Inferior parietal cortex (tissue), 1 donor: ENCODE measurements at regions not wholly inside any gene's neighbourhood (a gene's known extent, or its start where the extent isn't known, plus 50 kb on each side); places are given as distances from the start of the nearest gene placed in this dataset.
"Not testable (repeated sequence)": the region's sequence is repeated elsewhere in the genome, so short reads cannot be mapped to it uniquely, and the experiment has no call there.

ENCODE experiments used
- DNase-seq: peaks from one replicate; pipeline ENCODE4 v3.0.0-alpha.2; 2016; ENCODE audit errors: extremely low spot score

DNA sequence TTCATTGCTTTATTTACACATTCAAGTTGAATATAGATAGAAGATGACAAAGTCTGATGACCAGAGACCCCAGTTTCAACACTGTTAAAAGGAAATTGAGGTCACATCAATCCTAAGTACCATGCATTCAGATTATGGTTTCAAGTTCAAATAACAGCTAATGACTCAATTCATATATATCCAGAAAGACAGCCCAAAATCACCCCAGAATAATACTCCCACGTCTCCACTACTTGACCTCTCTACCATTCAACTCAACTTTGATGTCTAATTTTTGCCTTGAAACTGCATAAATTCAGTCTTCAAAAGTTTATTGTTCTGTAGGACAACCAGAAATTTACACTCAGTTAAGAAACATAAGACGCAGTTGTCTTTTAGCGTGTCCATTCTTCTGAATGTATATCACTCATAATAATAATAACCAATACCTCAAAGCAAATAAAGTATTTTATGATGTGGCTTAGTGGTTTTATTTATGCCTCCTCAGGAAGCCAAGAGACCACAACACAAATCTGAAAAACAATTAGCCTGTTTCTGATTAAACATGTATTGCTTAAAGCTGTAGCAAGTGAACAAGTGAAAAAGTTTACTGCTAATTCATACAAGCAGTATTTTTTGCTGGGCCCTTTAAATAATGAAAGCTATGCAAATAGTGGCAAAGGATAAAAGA, 569.0 kb downstream of the LTN1 start:
- no peak for DNase-seq

DNA sequence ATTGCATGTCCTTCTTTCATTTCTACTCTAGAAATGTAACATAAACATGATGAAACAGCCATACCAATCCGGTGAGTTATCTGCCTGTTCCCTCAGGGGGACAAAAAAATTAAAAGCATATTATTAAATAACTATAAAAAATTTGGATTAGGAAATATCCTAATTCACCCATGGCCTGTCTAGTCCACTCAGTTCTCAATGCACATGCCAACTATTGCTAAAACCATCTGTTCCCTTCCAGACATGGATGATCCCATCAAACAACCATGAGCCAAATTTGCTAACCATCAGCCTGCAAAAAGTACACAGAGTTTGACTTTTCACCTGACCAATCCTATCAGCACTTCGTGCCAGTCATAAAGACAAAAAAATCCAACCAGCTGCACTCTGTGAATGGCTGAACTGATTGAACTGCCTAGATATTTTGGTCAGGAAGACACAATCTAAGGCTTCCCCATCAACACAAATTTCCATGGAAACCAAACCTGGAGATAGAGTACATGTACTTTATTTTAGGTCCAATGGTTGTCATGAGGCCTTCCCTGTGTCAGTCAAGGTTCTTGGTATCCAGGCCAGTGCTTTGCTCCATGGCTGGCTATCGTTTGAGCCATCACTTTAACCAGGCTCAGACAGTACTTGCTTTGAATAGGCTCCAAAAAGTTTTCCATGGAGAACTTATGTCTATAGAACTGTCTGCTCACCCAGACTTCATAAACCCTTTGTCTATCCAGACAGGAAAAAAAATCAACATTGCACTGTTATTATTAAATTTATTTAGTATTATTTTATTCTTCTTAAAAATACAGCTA, 570.8 kb downstream of the LTN1 start:
- DNase-seq = no peak

DNA sequence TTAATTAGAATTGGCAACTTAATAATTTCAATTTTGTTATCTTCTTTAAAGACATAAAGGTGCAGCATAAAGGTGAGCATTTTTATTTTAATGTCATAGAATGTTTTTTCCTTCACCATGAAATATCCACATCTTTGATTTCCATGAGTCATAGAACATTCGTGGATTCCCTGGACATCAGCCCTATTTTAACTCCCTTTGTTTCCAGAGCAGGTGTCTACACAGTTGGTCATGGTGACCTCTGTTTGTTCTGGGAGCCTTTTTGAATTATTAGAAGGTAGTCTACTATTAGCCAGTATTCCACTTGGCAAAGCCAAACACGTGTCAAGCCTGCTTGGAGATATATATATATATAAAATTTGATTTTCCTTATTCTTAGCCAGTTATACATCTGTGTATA, 572.9 kb downstream of the LTN1 start:
- no peak for DNase-seq

DNA sequence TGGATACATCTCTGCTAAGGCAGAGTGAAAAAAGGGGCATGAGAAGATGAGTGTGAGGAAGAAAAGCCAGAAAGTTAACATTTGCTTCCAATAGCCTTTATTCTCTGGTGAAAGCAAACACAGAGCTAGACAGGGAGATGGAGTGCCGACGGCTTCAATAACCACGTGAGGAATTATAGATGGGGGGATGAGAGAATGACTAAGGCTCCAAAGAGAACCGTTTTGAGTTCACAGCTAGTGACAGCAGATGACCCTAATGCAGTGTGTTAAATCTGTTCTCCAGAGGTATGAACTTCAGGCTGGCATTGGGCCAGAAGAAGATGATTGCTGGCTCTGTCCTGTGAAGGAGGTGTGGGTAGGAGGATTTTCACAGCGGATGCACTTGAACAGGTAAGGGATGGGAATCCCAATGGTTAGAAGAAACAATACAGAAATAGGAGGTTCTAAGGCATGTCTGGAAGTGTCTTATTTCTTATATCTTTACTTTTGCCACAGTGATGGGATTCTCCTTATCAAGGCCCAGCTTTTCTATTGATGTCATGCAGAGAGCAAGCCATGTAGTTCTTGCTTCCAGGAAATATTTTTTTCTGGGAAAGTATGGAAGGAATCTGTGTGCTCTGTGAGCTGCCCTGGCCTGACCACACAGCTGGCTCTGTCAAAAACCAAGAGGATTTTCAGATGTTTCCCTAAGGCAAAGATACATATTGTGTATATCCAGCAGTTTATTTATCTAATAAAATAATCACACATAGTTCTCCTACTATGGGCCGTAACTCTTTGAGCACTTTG, 573.8 kb downstream of the LTN1 start:
- no peak for DNase-seq

DNA sequence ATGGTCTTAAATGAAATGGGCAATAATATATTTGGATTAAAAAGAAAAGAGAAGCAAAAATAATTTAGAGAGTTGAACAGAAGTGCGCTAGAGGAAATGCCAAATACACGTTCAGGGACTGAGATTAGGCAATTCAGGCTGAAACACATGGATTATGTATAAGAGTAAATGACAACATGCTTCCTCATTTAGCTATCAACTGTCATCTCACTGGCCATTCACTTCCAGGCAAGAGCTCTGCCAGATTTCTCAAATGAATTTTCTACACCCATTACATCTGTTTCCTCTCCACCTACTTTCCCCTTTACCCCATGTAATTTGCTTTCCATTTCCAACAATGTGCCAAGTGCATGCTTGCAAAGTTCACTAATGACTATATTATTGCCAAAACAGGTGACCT, 582.4 kb downstream of the LTN1 start:
- DNase-seq = no peak

DNA sequence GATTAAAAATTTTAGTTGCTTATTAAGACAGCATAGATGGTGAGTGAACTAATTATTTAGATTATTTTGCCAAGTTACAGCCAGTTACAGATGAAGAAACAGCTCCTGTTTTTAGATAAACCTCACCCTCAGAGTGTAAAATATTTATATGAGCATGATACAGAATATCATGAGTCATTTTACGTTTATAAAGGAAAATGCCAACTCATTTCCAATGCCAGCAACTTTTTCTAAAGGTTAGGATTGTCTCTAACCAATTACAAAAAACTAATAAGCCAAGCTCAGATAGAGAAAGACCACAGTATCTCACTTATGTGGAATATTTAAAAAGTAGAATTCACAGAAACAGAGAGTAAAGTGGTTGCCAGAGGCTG, 590.1 kb downstream of the LTN1 start:
- DNase-seq = no peak

DNA sequence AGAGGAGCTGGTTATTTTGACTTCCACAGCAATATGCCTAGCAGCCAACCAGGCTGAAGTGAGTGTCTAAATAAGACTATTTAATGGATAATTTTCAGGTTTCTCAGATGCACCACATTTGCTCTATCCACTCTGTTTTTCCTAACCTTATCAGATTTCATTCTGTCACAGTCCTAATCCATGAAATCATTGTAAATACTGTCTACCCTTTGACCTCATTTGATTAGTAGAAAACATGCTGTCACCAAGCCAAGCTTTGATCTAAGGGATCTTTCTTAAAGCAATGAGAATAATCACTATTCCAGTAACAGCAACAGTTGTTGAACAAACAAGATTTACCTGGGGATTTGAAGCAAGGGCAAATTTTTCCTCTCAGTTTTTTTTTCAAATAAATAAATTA, 595.6 kb downstream of the LTN1 start:
- no peak for DNase-seq

DNA sequence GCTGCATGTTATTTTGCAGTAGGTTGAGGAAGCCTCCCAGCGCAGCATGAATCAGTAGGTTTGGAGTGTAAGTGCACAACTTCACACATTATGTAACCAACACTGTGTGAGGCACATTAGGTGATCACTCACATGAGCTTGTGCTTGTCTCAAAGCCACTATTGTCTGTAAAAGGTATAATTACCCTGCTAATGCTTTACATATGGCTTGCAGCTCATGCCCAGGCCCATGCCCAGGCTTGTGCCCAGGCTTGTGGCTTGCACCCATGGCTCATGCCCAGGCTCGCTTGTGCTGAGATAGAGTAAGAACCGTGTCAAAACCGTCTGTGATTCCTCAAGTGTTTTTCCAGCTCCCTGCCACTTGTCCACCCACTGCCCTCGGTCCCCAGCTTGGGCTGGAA, 596.3 kb downstream of the LTN1 start:
- no peak for DNase-seq

DNA sequence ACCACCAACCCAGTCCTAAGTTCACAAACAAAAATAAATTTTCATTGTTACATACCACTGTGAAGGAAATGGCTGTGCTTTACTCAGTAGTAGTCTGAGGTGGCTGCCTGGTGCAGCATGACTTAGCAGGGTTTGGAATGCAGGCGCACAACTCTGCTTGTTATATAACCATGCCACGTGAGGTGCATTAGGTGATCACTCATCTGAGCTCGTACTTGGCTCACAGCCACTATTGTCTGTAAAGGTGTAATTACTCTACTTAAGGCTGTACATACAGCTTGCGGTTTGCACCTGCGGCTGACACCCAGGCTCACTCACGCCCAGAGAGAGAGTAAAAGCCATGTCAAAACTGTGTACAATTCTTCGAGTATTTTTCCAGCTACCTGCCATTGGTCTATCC, 599.4 kb downstream of the LTN1 start:
- no peak for DNase-seq

DNA sequence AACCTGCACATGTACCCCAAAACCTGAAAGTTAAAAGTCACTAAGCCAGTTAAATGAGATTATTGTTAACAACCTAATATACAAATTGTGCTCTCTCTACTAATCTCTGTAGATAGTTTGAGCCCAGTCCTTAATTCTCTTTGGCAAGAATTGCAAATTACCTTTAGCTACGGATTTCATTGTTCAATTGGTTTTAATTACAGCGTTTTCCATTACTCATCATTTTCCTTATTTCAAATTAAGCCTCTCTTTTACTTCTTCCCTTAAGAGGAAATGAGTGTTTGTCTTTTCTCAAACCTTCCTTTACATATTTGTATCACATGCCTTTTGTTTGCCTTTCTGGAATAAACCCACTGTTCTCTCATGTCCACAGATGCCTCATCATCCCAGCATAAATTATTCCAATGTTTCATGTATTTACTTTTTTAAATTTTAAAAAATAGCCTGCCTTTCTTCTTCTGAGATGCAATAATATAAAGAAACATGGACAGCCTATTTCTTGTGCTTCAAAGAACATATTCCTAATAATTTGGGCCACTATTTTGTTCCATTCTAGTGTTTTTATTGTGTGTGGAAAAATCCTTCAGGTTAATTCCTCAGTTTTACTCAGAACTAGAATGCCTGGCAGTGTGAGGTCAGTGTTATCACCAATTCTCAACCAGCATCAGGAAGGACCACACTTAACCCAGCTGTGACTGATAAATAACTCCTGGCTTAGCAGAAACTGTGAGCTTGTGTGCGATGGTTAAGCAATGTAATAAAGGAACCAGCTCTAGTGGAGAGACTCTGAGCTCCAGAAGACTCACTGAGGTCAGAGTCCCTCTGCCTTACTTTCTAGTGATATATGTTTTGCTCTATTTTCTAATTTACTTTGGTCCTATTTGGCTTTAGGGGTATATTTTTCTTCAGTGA, 600.5 kb downstream of the LTN1 start:
- no peak for DNase-seq

DNA sequence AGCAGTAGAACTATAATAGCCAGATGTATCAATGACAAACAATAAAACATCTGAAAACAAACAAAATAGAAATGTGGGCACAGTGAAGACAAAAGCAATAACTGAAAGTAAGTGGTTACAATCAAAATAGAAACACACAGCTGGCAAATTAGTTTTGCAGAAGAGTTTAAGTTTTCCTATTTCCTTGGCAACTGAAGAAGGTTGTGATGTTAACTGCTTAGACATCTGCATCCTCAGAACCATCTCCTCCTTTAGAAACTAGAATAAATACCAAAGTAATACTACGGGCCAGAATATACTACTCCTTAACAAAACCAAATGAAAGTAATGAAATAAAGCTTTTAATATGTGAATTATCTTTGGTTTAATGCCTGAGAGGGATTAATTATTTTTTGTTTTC, 605.5 kb downstream of the LTN1 start:
- no peak for DNase-seq

DNA sequence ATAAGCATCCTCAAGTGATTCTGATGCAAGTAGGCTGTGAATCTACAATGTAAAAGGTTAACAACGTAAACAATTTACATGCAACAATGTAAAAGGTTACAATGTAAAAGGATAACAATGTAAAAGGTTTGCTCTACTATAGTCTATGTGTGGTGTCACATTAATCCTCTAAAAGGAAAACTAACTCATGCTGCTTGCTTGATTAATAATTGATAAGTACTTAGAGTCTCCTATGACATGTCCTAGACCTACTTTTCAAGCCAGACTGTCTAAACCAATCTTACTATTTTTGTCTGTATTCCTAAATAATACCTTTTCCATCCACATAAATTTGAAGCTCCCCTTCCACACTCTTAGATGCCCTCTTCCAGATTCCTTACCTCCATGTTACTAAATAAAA, 606.8 kb downstream of the LTN1 start:
- no peak for DNase-seq

DNA sequence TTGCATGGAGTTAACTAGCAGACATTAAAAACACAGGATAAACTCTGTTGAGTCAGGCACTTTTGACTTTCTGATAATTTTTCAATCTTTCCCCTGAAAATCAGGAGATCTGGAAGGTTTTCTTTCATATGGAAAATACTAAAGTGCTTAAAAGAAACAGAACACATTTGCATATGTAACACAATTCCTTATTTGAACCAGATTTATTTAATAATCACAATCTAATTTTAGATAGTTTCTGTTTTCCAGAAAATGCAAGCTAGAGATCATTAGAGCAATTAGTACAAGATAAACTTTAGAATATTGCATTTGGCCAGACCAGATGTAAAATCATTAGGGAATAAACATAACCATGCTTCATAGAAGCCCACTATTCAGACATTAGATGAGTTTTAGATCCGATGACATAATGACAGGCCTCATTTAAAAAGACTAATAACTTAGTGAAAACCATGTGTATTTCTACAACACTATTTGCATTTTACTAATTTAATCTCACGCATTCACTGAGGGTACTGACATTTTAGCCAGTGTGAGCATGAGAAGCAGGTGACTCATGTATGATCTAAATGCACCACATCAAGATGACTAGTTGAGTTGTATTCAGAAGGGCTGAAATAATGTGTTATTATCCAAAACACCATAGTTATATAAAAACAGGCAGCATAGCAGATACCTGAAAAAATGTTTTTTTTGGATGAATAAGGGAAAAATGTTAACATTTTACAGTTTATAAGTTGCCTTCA, 611.5 kb downstream of the LTN1 start:
- DNase-seq = not testable (repeated sequence)

DNA sequence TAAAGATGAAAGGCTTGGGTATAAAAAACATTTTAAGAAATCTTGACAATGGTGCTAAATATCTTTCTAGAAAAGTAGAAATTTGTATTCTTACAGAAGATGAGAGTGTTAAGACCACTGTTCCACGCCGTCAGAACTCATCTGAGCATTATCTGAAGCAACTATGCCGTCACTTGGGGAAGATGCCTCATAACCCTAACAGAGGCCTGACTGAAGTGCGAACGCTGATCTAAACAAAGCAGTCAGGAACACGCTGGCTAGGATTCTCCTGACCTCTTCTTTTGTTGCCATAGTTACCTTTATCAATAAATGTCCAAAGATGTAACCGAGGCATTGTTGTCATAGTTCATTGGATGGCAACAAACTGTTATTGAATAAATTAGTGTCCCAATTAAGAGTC, 612.4 kb downstream of the LTN1 start:
- DNase-seq = no peak

DNA sequence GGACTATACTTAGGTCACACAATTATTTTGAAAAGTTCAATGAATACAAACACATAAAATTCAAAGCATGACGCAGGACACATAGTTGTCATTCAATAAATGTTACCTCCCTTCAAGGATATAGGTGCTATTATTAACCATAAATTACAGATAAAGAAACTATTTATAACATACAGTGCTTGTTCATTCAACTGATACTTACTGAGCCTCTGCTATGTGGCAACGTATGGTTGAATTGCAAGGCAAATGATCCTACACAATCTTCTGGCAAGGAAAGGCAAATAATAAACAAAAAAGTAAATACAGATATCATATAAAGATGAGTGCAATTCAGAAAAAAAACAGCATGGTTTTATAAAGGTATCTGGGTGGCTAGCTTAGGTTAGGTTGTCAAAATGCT, 614.7 kb downstream of the LTN1 start:
- no peak for DNase-seq

DNA sequence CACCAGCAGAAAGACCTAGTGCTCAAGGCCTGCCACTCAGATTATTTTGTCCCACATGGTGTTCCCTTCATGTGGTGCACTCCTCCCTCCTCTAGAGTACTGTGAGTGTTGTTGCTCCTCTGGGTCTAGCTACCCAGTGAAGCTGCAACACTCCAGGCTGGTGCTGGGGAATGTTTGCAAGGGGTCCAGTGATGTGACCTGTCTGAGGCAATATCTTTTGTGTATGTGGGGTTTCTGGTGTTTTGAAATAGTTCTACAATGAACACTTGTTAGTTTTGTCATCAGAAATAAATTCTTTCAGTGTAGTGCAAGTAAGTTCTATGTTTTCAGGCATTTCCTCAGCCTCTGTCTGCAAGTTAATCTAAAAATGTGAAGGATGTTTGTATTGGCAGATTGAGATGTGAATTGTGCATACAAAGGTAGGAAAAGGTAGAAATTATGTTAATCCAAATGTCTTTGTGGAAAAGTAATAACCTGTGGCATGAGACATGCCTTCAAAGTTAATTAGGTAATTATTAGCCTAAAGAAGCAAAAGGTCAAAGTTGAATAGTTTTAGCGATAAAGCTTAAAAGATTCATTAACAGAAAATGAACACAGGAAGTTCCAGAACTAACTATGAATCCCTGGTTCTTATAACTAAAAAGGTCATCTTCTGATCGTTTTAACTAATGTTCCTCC, 616.8 kb downstream of the LTN1 start:
- DNase-seq = no peak

DNA sequence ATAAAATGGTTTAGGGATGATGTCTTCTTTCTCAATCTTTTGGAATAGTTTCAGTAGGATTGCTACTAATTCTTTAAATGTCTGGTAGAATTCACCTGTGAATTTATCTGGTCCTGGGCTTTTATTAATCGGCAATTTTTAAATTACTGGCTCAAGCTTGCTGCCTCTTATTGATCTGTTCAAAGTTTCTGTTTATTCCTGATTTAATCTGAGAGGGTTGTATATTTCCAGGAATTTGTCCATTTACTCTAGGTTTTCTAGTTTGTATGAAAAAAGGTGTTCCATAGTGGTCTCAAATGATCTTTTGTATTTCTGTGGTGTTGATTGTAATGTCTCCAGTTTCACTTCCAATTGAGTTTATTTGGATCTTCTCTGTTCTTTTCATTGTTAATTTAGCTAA, 617.8 kb downstream of the LTN1 start:
- no peak for DNase-seq

DNA sequence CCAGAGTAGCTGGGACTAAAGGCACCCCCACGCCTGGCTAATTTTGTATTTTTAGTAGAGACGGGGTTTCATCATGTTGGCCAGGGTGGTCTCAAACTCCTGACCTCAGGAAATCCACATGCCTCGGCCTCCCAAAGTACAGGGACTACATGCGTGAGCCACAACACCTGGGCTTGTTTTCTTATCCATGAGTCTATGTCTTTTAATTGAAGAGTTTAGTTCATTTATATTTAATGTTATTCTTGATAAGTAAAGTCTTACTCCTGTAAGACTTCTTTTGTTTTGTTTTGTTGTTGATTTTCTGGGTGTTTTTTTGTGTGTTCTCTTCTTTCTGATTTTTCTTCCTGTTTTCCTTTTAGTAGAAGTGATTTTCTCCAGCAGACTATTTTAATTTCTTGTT, 621.0 kb downstream of the LTN1 start:
- DNase-seq = no peak

DNA sequence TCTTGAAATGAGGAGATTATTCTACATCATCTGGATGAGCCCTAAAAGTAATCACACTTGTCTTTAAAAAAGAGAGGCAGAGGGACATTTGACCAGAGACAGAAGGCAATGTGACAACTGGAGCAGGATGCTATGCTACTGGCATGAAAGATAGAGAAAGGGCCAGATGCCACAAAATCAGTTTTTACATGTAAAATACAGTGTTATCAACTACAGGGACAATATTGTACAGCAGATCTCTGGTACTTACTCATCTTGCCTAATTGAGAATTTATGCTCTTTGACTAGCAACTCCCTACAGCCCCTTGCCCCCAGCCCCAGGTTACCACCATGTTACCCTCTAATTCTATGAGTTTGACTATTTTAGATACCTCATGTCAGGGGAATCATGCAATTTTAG, 633.4 kb downstream of the LTN1 start:
- DNase-seq = no peak

DNA sequence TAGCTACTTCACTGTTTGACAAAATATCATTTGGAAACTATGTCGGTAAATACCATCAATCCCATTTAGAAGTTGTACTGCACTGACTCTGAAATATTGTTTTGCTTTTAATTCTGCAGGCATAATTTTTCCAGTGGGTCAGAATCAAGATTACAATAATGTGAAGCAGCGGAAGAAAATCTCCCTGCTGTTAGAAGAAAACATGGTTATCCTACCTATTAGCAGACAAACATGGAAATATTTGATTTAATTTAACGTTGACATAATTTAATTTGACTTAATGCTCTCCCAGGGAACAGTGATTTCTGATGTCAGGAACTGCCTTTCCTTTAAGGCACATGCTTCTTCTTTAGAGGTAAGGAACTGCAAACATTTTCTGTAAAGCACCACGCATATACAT, 634.0 kb downstream of the LTN1 start:
- no peak for DNase-seq

DNA sequence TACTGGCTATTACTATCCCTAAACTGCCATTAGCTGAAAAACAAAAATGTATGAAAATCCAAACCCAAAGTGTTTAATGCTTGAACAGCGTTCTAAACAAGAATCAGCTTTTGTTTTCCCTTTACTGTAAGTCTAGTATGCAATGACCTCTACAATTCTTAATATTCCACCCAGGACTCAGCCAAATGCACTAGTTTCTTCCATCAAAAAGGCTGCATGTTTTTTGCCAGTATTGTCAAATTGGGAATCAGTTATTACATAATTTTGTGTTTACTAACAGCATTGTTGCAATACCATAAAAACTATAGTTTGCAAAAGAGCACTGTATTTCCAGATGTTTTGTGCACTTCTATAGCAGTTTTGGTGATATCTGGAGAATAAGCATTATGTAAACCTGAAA, 634.5 kb downstream of the LTN1 start:
- no peak for DNase-seq
